ENCODE measurements at regions not wholly inside any gene's neighbourhood (a gene's known extent, or its start where the extent isn't known, plus 50 kb on each side); places are given as distances from the start of the nearest gene placed in this dataset.

GRCh38 chr2:145829931-145830330, 1310.0 kb upstream of the ZEB2 start:
- TF ChIP-seq POLR2A (IDR thresholded peaks at IDR 0.05; ENCODE audit: borderline replicate concordance, extremely low read depth, insufficient read depth, insufficient read length) (no peak), CTCF (IDR thresholded peaks at IDR 0.05 in 2 of 3, conservative IDR thresholded peaks at IDR 0.05 in 1 of 3; ENCODE audit: borderline replicate concordance in 1 of 3, insufficient read depth in 1 of 3, low read depth in 2 of 3, low read length in 2 of 3) (no peak), SP1 (IDR thresholded peaks at IDR 0.05; ENCODE audit: low read depth) (no peak), POLR2AphosphoS5 (IDR thresholded peaks at IDR 0.05; ENCODE audit: low read depth, low read length) (no peak), EZH2phosphoT487 (IDR thresholded peaks at IDR 0.05; ENCODE audit: borderline replicate concordance) (no peak), RAD21 (IDR thresholded peaks at IDR 0.05; ENCODE audit: low read depth) (no peak), ZFX (IDR thresholded peaks at IDR 0.05) (no peak), EZH2 (IDR thresholded peaks at IDR 0.05) (no peak), REST (IDR thresholded peaks at IDR 0.05; ENCODE audit: low read depth) (no peak), CEBPB (IDR thresholded peaks at IDR 0.05; ENCODE audit: low read depth) (no peak), ELF1 (IDR thresholded peaks at IDR 0.05; ENCODE audit: borderline replicate concordance, low read depth) (no peak), TCF7L2 (IDR thresholded peaks at IDR 0.05; ENCODE audit: borderline replicate concordance, extremely low read depth, insufficient read depth, insufficient read length) (no peak), CBX3 (IDR thresholded peaks at IDR 0.05; ENCODE audit: low read depth) (no peak), SIN3A (IDR thresholded peaks at IDR 0.05; ENCODE audit: low read depth) (no peak)
